ENCODE measurements at regions not wholly inside any gene's neighbourhood (a gene's known extent, or its start where the extent isn't known, plus 50 kb on each side); places are given as distances from the start of the nearest gene placed in this dataset.
A peak's percentile ranks its signal among the peaks of the same experiment; 100 is the strongest.

- H3K27ac ChIP-seq (ENCODE audit: extremely low read length, insufficient read depth, low read length) = no peak overlapping the region
- H3K9me3 ChIP-seq (ENCODE audit: low read length) = no peaks in the 10 kb centered on the region
- TF ChIP-seq ZNF768 (CRISPR knock-in tag; IDR thresholded peaks at IDR 0.05) = peak; percentile 17; the same call in 1 of the 2 replicates
- no peak for TF ChIP-seq HBP1 (CRISPR knock-in tag; IDR thresholded peaks at IDR 0.05; ENCODE audit: low read depth)
- TF ChIP-seq TFAP4 (IDR thresholded peaks at IDR 0.05; ENCODE audit: borderline replicate concordance, low read depth) = no peak
- no peak for TF ChIP-seq ZBTB37 (CRISPR knock-in tag; IDR thresholded peaks at IDR 0.05)
- TF ChIP-seq ZSCAN31 (CRISPR knock-in tag; IDR thresholded peaks at IDR 0.05; ENCODE audit: low read depth) = no peak
- intact Hi-C loops (cut with micrococcal nuclease; ENCODE audit: unreplicated experiment) = no loop called here
- BruUV-seq (replicated peaks) = no TSS peak
- ChIA-PET CTCF (ENCODE audit: low intra/inter-chr PET ratio, low total read pairs) (no interaction called here), POLR2A (no interaction called here)
- H3K79me2 ChIP-seq (ENCODE audit: insufficient read depth, low read length) = no peaks in the 10 kb centered on the region
- H3K4me3 ChIP-seq (replicated peaks in 1 of 3; ENCODE audit: insufficient read depth in 1 of 3, low read depth in 2 of 3, low read length in 3 of 3) = no peak overlapping the region
- 81% methylated on average over 20 of the region's 20 CpGs for WGBS (ENCODE audit: low lambda C conversion rate)
- H3K27me3 ChIP-seq (ENCODE audit: control insufficient read depth in 1 of 2, insufficient read depth in 2 of 2, low read length in 2 of 2) = peaks cover 31 to 86% of the 10 kb centered on the region in 2 experiments; a peak in 4 of 5 replicates
- ATAC-seq (no peak), FAIRE-seq (no peak), DNase-seq (ENCODE audit: low spot score) (no peak)
- H3K36me3 ChIP-seq (replicated peaks in 1 of 2; ENCODE audit: control insufficient read depth in 1 of 2, insufficient read depth in 2 of 2, low read length in 2 of 2) = no peaks in the 10 kb centered on the region
- no peak overlapping the region for H2AFZ ChIP-seq (ENCODE audit: low read length)
- no peak overlapping the region for H3K4me2 ChIP-seq (ENCODE audit: low read depth, low read length)
- H3K4me1 ChIP-seq (ENCODE audit: insufficient read depth, low read length) = peaks cover 44% of the 10 kb centered on the region
- H3K9ac ChIP-seq (ENCODE audit: insufficient read depth, low read depth, low read length) = no peak overlapping the region
- H4K20me1 ChIP-seq (ENCODE audit: insufficient read depth, low read length) = no peaks in the 10 kb centered on the region
- in situ Hi-C loops (cut with HindIII; ENCODE audit: extremely low pct_ligation_motif_present, low pct_unique_long_range_greater_than_20kb) = no loop called here
These were observed 52.0 kb upstream of the GATA5 start for GRCh38 chr20:62527781-62528180.

Data from HepG2 (cell line).